Neural progenitor cell (in vitro differentiated cells): ENCODE measurements at regions not wholly inside any gene's neighbourhood (a gene's known extent, or its start where the extent isn't known, plus 50 kb on each side); places are given as distances from the start of the nearest gene placed in this dataset.

Experiments
- CTCF ChIP-seq: fragments of 200-600 bp; sonication (generic); IDR thresholded peaks from 2 replicates; pipeline ENCODE4 v1.5.1; 2017; ENCODE audit warnings: antibody characterized with exemption, mild to moderate bottlenecking
- EZH2 ChIP-seq: fragments of 200-600 bp; sonication (generic); IDR thresholded peaks from 2 replicates; pipeline ENCODE4 v1.6.1; 2017; ENCODE audit warnings: antibody characterized with exemption, mild to moderate bottlenecking, moderate library complexity

GRCh38 chr6:119535332-119535731 is 185.8 kb upstream of the MAN1A1 start:
- TF ChIP-seq CTCF = no peak
- no peak for TF ChIP-seq EZH2
